HG03108 (cell line): ENCODE measurements at regions not wholly inside any gene's neighbourhood (a gene's known extent, or its start where the extent isn't known, plus 50 kb on each side); places are given as distances from the start of the nearest gene placed in this dataset.

Experiments
- ATAC-seq: cut with Tn5 transposase; IDR thresholded peaks from one replicate; pipeline ENCODE4 v1.9.1; 2021; ENCODE audit warnings: moderate library complexity; ENCODE audit not compliant: unreplicated experiment

DNA sequence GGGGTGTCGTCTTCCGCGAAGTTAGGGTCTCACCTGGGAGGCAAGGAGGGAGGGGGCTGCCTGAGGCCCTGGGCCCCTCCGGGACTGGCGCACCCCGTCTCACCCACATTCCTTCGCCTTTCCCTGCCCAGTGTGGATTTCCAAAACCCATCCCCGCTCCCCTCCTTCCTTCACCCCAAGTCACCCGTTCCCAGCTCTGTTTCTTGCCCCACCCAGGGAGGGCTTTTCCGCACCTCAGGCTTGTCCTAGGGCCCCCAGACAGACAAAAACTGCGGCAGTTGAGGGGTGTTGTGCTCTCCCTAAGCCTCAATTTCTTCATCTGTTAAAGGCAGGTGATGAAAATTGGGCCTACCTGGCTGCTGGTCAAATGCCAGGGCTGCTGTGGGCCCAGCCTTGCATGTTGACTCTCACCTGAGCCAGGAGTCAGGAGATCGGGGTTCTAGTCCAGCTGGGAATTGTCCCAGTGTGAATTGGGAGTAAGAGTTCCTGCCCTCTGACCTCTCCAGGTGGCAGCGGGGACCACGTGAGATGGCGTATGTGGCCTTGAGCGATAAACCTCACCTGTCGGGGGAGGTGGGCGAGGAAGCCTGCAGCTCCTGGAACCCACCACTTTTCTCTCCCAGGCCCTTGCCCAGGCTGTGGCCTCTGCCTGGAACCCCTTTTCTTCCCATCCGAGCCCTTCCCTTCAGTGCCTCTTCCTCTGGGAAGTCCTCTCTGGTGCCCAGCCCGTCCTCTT is 143.4 kb upstream of the IER5L start:
- ATAC-seq = no peak

DNA sequence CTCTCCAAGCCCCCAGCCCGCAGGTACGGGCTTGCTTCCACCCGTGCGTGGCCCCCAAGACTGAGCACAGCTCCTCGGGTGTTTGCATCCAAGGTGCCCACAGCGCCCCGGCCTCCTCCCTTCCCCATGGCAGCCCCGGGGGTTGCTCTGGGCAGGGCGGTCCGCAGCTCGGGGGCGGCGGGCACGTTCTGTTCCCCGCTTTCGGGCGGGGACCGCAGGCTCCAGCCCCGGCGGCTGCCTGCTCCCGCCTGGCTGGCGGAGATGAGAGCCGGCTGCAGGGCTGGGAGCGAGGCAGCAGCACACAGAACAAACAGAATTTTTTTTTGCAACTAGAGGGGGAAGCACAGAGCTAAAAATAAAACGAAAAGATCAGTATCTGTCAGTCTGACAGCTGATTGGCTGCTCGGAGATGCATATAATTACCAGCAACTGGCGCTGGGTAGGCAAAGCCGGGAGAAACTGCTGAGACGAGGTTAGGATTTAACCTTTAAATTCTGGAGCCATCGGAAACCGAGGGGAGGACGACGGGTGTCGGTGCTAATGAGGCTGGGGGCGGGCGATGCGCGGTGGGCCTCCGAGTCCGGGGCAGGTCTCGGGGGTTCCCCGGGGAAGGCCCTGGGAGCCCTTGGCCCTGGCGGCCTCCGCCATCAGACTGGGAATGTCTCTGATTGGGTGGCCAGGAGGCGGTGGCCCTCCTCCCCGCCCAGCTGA is 142.7 kb upstream of the IER5L start:
- peak; percentile 68 for ATAC-seq

DNA sequence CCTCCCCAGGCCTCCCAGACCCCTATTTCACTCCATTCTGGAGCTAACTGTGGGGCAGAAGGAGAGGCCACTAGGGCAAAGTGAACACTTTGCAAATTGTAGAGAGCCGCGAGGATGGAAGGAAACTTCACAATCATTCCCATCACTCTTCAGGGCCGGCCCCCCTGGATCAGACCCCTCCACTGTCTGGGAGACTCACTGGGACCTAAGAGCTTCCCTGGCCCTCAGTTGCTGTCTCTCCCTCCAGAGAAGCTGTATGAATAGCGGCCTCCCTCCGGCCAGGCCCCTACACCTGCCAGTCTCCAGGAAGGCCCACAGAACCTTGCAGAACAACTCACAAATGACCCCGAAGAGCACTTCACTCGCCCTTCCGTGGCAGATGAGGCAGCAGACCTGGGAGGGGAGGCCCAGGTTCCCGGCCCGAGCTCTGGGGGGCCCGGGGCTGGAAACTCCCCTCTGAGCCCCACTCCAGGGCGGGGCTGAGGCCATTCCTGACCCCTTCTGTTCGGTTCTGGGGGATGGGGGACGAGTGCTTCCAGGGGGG is 141.9 kb upstream of the IER5L start:
- ATAC-seq = no peak

DNA sequence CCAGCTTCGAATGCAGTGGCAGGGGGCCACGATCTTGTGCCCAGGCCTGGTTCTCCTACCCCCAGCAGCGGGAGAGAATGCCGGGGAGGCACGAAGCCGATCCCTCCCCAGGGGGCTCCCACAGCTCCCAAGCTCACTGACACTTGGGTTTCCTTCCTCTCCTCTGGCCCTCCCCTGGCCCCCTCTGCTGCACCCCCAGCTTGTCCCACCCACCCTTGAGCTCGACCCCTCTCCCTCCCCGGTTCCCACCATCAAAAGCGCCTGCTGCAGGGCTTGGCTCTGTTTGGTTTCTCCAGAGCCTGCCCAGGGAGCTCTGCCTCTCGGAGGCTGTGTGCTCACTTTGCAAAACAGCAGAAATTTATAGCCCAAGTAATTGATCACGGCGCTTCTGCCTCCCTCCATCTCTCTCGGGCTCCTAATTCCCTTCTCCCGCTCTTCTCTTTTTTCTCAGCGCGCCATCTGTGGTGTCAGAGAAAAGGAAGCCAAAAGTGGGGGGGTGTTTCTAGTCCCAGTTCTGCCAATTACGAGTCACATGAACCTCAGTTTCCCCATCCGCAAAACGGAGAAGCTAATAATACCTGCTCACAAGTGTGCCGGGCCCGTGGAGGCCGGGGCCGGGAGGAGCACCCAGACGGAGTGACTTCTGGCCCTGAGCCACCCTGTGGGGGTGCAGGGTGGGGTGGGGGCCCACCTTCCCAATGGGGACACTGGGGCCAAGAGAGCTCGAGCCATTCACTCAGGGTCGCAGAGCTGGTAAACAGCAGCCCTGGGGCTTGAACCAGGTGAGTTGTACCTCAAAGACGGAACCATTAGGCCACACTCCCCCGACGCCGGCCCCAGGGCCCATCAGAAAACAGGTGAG is 141.2 kb upstream of the IER5L start:
- ATAC-seq = no peak

DNA sequence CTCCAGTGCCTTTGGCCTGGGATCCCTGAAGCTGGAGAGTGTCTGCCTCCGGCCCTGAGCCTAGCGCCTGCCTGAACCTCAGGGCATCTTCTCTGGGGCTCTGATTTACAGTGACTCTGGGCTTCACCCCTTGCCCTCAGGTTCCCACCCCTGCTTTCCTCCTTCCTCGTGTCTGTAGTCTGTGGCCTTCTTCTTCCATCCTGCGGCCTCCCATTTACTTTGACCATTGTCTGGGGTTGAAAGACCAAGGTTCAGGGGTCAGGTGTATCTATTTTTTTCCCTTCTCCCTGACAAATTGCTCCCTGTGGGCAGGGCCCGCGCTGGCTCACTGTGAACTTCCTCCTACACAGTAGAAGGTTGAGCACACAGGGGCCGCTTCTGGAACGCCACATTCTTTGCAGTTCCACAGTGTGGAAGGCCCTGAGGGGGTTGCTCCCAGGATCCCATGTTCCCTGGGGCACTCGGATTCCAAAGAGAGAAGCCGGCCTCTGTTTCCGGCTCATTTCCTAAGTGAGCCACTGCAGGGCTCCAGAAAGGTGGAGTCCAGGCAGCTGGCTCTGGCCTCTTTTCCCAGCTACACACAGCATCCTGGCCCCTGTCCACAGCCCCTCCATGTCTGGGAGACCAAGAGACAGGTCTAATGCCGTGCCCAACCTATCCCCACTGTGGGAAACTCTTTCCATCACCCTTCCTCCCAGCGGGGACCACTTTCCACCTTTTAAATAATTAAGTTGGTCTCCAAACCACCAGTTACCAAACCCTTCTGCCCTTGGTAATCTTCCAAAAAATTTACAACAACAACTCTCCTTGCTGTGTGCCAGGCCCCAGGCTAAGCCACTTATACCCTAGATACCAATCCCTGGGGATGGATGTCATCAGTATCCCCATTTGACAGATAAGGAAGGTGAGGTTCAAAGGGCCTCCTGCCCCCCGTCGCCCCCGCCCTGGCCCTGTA is 140.3 kb upstream of the IER5L start:
- no peak for ATAC-seq

DNA sequence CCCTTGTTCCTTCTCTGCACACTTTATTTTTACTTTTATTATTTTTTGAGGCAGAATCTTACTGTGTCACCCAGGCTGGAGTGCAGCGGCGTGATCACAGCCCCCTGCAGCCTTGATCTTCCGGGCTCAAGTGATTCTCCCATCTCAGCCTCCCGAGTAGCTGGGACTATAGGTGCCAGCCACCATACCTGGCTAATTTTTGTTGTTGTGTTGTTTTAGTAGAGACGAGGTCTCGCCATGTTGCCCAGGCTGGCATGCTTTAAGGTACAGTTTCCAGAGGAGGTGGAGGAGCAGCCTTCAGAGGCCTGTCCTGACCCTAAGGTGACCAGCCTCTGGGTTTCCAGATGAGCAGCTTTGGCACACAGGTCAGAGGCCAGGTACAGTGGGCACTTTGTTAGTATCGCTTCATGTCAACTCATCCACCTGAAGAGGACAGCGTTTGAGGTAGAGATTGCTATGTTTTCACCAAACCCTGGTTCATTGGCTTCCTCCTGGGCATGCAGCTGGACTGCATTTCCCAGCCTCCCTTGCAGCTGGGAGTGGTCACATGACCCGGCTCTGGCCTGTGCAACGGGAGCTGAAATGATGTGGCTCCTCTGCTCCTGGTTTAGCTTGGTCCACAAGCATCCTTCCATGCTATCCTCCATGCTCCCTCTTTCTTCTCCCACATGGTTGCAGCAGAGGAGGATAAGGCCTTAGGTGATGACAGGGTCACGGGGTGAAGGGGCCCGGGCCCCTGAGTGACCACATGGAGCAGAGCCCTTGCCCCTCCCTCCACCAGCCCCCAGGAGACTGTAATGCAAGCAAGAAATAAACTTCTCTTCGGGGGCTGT is 139.3 kb upstream of the IER5L start:
- ATAC-seq = no peak

DNA sequence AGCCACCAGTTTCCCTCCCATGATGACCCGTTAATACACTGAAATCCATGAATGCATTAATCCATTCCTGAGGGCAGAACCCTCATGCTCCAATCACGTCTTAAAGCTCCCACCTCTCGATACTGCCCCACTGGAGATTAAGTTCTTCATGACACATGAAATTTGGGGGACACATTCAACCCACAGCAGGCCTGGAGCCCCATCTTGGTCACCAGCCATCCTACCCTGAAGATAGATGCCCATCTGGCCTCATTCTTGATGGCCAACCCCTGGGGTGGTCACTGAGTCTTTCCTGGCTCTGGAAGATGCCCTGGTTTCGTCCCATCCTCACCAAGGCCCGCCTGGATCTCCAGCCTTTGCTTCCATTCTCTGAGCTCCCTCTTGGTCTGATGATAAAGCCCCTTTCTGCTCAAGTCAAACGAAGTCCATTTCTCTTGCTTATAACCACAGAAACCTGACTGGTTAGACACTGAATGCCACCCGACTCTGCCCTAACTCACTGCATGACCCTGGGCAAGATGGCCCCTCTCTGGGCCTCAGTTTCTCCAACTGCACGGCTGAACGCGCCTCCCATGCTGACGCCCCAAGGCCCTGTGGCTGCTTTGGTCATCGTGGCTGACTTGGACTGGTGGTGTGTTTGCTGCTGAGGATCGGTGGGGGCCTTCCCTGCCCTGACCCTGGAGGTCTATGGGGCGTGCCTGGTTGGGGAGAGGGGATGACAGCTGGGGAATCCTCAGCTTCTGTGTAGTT is 138.4 kb upstream of the IER5L start:
- no peak for ATAC-seq

DNA sequence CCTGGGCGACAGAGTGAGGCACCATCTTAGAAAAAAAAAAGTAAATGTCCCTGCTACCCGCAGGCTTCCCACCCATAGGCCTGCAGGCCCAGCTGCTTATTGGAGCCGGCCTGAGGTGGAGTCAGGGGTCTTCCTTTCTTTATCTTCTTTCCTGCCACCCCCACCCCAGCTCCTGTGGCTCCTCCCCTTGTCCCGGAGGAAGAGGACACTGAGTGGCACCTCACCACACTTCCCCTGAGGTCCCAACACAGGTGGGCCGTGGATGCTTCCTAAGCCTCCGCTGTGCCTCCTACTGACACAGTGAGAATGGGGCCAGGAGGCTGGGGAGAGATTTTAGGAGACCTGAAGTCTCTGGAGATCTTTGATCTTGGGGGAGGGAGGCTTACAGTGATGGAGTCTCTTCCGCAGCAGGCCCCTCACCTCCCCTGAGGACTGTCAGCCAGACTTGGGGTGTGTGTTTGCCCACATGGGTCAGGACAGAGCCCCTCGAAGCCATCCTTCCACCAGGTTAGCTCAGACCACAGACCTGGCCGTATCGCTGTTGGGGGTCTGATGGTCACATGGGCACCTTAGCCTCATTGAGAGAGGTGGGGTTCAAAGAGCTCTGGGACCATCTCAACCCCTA is 135.4 kb upstream of the IER5L start:
- no peak for ATAC-seq

DNA sequence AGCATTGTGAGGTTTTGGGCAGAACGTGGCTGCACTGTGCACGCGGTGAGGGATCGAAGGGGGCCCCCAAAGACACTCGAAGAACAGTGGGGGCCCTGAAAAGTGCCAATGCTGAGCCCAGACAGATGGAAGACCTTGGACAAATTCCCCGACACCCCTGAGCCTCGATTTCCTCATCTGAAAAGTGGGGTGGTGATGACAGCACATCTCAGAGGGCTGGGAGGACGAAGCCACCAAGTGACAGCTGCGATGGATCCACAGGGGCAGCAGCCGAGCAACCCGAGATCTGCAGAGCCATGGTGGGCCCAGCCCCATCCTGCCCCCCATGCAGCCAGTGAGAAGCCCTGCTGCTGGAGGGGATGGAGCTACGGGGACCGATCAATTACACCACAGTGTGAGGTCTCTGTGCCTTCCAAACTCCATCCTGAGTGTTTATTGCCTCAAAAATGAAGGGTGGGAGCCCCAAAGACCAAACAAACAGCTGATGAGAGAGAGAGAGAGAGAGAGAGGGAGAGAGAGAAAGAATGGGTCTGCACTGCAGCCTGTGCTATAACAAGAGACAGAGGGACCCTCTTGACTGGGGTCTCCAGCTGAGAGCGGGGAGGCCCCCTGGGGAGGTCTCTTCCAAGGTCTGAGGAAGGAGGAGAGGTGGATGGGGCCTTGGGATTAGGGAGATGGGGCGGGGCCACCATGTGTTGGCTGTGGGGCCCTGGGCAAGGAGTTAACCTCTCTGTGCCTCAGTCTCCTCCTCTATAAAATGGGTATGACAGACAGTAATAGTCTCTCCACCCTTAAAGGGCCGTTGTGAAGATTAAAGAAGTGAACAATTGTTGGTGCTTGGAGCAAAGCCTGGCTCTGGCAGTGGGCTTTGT is 134.4 kb upstream of the IER5L start:
- no peak for ATAC-seq

DNA sequence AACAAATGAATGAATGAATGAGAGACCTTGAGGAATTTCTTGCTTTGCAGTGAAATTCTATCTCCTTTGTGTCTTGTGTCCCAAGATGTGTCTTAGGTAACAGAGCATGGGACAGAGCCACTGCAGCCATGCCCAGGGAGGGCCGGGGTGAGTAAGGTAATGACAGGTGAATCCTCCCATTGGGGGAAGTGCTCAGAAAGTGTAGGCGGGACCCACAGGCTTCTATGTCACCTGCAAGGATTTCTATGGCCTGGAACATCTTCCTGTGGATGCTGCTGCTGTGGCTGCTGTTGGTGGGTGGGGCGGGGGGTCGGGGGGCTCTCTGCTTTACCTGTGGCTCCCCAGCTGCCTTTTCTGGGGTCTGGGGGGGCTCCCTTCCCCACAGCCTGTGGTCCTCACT is 133.6 kb upstream of the IER5L start:
- no peak for ATAC-seq

DNA sequence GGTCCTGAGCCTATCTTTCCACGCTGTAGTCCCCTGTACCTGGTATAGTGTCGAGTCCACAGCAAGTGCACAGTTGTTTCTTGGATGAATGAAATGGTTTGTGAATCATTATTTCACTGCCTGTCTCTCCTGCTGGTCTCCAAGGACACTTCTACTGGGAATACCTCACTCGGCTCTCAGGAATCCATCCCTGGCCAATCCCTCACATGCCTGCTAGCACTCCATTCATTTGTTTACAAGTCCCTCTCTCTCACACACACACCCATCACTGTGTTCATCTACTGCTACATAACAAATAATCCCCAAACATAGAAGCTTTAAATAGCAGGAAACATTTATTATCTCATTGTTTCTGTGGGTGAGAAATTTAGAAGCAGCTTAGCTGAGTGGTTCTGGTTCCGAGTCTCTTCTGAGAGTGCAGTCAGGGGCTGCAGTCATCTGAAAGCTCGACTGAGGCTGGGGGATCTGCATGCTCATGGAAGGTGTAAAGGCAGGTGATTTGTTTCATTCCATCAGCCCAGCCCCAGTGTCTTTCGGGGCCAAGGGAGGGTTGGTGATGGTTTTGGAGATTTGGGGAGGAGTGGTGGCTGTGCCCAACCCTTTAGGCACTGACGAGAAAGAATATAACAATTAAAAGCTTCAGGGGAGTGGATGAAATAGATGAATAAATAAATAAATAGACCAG is 132.7 kb upstream of the IER5L start:
- no peak for ATAC-seq

DNA sequence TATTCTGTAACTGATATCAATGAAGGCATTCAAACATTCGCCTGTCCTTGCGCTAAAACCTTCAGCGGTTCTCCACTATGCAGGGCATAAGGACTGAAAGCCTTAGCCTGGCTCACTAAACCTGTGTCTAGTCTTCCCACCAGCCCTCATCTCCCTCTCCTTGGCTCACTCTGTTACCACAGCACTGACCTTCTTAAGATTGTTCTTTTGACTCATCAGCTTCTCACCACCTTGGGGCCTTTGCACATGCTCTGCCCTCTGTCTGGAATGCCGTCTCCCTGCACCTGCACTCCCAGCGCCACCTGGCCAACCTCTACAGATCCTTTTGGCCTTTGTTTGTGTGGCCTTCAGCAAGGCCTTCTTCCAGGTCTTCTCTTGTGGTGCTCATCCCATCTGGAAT is 131.8 kb upstream of the IER5L start:
- ATAC-seq = no peak

DNA sequence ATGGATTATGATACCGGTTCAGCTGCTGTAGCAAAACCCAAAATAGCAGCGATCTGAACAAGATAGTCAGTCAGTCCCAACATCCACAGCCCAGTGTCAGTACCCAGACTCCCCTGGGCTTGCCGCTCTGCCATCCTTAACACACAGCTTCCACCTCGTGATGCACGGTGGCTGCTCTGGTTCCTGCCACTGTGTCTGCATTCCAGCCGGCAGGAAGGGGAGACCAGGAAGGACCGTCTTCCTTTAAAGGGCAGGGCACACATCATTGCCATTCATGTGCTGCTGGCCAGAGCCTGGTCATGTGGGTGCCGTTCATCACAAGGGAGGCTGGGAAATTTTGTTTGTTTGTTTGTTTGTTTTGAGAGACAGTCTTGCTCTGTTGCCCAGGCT is 131.0 kb upstream of the IER5L start:
- ATAC-seq = no peak

DNA sequence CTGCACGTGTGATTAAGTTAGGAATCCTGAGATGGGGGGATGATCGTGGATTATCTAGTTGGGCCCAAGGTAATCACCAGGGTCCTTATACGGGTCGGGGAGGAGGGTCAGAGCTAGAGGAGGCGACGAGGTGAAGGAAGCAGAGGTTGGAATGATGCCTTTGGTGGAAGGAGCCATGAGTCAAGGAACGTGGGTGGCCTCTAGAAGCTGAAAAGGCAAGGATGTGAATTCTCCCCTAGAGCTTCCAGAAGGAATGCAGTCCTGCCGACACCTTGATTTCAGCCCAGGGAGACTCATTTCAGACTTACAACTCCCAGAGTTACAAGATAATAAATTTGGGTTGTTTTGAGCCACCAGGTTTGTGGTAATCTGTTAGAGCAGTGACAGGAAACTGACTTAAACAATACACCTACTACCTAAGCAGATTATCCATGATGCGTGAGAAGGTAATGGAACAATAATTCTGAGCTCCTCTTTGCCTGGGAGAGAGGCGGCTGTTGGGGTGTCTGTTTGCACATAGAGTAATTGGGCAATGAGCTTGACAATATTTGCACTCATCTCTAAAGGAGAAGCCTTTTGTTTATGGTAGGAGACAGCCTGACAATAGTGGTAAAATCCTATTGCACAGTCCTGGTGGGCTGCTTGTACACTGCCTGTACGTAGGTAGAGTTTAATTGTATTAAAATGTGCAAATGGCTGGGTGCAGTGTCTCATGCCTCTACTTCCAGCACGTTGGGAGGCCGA is 129.3 kb upstream of the IER5L start:
- no peak for ATAC-seq

DNA sequence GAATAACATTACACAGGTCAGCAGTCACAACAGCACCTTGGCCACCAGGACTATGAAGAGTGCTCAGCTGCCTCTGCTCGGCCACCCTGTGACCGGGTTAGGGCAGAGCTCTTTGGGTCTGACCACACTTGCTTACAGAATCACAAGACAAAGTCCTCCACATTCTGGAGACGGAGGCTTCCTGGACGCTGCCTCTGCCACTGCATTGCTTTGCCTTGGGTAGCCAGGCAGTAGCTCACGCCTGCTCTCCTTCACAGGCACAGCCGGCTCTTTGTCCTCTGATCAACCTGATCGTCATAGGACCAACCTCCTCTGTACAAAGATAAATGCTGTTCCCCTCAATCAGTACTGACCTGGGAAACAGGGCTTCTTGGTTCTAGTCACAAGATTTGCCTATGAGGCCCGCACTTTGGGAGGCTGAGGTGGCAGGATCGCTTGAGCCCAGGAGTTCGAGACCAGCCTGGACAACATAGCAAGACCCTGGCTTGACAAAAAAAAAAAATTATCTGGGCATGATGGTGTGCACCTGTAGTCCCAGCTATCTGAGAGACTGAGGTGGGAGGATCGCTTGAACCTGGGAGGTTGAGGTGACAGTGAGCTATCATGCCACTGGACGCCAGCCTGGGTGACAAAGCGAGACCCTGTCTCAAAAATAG is 128.4 kb upstream of the IER5L start:
- no peak for ATAC-seq

DNA sequence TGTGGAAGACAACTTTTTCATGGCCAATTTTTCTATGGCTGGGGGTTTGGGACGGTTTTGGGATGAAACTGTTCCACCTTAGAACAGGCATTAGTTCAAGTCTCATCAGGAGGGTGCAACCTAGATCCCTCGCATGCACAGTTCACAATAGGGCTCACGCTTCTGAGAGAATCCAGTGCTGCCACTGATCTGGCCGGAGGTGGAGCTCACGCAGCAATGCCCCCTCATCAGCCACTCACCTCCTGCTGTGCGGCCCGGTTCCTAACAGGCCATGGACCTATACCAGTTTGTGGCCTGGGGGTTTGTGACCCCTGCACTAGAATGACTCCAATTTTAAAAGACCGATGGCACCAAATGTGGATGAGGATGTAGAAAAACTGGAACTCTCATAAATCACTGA is 127.2 kb upstream of the IER5L start:
- no peak for ATAC-seq
